ENCODE measurements at regions not wholly inside any gene's neighbourhood (a gene's known extent, or its start where the extent isn't known, plus 50 kb on each side); places are given as distances from the start of the nearest gene placed in this dataset.
"Not testable (repeated sequence)": the region's sequence is repeated elsewhere in the genome, so short reads cannot be mapped to it uniquely, and the experiment has no call there.

DNA sequence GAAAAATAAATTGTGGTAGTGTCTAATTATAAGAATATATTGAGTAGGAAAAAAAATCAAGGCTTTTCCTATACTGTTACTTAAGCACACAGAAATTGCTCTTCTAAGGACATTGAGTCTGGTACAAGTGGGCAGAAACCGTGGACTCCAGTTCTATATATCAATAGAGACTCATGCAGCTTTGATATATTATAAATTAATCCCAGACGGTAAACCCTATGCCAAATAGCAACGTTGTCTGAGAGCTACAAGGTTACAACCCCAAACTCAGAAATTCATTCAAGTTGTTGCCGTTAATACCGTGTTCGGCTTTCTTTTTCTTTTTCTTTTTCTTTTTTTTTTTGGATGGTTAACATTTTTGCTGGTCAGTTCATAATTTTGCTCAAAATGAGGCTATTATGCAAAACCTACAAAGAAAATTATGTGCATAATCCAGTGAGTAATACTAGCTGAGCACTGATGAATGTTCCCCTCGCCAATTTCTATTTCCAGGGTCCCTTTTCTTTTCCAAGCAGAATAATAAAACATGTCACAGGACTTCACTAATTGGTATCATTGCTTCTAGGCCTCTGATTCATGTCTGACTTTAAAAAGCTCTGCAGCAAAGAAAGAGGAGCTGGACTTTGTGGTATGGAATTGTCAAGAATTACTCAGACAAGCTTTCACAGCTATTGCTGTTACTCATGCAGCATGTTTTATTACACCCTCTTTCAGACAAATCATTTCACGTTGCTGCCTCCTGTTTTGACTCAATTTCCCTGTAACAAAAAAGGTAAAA lies 737.7 kb downstream of the NLGN4X start:
- no peak for DNase-seq

DNA sequence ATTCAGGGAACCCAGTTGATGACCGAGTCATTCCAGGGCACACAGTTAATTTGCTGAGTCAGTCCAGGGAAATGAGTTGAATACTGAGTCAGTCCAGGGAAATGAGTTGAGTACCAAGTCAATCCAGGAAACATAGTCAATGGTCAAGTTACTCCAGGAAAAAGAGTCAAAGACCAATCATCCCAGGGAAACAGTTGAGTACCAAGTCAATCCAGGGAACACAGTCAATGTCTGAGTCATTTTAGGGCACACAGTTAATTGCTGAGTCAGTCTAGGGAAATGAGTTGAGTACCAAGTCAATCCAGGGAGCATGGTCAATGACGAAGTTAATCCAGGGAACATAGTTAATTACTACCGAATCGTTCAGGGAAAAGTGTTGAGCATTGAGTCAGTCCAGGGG lies 754.4 kb downstream of the NLGN4X start:
- DNase-seq = no peak

DNA sequence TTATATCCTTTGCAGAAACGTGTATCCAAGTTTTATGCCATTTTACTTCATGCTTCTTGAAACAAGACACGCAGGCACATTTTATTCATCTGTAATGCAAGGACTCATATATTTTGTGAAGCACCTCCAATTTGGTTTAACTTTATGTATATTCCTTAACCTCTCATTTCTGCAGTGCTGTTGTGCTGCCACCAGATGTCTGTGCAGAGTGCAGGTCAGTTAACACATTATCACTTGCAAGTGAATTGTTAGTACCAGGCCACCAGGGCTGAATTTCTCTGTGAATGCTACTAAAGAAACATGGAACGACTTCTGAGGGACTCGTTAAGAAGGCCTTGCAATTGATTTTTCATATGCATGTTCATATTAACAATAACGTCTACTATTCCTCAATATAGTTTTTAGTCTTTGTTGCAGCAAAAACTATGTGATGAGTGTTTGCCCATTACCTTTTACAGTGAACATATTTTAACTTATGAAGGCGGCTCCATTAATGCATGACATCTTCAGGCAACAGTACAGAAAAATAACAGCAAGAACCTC lies 770.3 kb downstream of the NLGN4X start:
- no peak for DNase-seq

DNA sequence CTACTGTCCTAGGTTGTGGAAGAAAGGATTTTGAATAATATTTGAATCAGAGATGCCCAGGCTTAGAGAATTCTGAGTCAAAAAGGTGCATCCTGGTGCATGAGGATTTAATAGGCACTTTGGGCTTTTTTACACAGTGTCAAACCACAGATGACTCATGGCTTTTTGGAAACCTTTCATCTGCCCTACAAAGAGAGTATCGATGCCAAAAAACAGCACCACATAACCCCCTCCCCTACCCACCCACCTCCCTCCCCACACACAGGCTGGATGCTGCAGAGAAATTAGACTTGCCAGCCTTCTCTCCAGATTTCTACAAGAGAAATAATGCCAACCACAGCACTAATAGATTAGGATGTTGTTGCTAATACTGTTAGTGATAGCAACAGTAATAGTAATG lies 779.3 kb downstream of the NLGN4X start:
- DNase-seq = no peak

DNA sequence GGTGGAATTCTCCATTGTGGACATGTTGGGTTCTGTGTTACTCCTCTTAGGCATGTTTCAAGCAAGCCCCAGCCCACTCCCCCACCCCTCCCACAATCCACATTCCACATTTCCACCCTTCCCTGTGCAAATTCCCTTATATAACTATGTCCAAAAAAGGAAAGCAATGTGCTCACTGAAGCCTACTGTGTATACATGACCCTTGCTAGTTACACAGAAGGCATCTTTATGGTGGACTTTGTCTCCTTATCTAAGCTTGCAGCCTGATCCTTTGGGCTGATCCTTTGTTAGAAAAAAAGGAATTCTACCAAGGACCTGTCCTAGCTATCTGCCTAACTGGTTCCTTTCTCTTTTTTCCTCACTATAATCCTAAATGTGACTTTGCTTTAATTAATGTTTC lies 796.8 kb downstream of the NLGN4X start:
- DNase-seq = no peak

DNA sequence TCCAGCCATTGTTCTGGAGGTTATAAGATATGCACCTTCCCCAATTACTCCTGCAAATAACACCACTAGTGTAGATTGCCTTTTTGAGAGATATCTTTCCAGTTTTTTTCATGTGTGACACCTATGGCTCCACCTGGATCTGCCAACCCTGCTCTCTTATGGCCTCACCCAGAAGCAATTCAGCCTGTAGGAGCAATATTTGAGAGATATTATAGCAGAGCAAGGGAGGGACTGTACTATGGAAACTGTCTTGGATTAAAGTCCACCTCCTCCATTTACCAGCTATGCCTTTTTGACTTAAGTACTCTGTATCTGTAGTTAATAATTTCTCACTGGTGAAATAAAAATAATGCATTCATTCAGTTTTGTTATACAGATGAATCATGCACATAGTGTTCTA lies 803.5 kb downstream of the NLGN4X start:
- no peak for DNase-seq

DNA sequence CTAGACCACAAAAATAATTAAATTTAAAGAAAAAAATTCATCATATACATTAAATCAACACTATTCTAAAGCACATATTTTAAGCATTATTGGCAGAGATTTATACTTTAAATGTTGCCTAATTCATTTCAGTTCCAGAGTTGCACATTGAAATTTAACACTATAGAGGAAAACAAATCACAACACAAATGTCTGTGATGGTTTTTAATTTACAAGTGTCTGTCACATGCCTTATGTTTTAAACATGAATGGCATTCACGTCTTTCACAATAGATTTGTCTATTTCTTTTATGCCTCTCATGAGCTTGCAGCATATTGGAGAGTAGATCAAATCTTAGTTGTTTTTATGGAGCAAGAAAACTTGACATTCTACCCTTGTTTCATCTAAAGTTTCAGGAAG lies 811.3 kb downstream of the NLGN4X start:
- DNase-seq = no peak

DNA sequence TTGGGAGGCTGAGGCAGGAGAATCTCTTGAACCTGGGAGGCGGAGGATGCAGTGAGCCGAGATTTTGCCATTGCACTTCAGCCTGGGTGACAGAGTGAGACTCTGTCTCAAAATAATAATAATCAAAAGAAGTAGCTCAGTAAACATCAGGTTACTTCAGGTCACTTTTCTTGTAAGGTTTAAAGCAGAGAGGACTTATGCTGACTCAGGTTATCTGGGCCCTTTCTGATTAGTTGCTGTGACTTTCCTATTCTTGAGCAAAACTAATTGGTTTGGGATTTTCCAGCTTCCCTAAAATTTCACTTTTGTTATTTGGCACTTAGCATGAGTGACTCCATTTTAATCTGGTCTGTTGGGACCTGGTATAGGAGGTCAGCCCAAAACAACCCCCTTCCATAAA lies 812.9 kb downstream of the NLGN4X start:
- no peak for DNase-seq

DNA sequence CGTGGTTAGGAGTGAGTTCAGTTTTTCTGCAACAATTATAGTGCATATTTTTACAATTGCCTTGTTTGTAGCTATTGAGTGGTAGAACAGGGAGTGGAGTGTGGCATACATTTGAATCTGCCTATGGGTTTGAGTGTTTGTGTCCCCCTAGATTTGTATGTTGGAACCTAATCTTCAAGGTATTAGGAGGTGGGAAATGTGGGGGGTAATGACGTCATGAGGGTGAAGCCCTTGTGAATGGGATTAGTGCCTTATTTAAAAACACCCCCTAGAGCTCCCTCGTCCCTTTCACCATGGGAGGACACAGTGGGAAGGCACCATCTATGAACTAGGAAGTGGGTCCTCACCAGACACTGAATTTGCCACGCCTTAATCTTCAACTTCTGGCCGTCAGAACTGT lies 819.6 kb downstream of the NLGN4X start:
- no peak for DNase-seq

DNA sequence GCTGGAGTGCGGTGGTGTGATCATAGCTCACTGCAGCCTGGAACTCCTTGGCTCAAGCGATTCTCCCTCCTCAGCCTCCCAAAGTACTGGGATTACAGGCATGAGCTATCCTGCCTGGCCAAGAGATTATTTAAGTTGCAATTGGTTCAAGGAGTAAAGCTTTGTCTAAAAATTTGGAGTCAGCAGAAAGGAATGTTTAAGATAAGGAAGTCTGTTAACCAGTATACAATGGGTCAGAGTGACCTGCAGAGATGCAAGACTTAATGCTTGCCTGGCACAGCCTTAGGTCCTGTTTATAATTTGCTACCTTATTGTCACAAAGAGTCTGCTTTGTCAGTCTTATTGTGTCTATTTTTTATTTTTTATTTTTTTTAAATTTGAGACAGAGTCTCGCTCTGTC lies 826.2 kb downstream of the NLGN4X start:
- no peak for DNase-seq

DNA sequence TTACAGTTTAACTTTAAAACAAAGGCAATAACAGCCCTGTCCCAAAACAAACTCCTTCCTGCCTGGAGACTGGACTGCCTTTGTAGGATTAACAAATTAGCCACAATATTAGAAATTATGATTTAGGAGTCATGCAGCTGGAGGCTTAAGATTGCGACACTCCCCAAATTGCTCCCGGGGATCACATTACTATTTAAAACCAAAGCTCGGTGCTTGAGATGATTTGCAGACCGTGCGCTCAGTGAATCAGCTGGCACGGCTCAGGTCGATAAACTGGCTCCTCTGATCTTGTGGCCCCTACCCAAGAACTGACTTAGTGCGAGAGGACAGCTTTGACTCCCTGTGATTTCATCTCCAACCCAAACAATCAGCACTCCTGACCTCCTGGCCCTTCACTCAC lies 829.3 kb downstream of the NLGN4X start:
- no peak for DNase-seq

DNA sequence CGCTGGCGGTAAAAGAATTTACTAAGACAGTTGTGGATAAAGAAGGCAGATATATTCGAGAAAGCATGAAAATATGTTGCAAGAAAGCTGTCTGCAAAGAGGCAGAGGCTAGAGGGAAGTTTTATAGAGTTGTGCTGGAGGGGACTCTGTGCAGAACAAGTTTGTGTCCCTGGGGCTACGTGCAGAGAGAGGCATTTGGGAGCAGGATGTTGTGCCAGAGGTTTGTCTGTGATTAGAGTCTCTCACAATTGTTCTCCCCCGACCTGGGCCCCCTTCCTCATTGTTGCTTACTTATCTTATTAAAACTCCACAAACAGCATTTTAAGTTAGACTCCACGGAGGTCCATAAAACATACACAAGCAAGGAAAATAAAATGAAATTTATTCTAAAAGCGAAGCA lies 831.3 kb downstream of the NLGN4X start:
- no peak for DNase-seq

DNA sequence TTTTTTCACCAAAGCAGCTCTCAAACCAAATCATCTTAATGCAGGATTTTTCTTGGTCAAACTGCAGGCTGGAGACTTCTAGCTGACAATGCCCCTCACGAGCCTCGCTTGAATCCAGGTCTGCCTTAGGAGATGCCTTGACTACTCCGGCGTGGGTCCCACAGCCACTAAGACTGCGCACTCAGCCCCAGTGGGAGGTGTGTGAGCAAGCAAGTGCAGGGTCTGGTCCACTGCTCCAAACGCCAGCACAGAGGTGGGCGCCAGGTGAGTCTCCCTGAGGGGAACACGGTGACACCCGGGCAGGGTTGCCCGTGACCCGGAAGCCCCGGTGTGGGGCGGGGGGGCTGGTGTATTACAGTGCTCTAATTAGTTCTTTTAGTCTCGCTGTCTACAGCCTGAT lies 838.3 kb downstream of the NLGN4X start:
- no peak for DNase-seq

DNA sequence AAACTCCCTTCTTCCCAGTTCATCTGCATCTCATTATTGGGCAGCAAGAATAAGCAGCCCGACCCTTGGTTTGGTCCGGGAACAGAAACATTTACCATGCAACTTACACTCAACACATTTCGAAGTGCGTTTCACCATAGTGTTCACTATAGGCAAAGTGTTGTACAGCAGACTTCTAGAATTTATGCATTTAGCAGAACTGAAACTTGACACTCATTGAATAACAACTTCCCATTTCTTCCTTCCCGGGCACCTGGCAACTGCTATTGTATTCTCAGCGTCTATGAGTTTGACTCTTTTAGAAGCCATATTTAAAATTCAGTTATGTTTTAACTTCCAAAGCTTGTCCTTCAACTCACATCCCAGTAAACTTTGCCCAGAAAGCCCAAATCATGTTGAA lies 840.6 kb downstream of the NLGN4X start:
- DNase-seq = no peak

DNA sequence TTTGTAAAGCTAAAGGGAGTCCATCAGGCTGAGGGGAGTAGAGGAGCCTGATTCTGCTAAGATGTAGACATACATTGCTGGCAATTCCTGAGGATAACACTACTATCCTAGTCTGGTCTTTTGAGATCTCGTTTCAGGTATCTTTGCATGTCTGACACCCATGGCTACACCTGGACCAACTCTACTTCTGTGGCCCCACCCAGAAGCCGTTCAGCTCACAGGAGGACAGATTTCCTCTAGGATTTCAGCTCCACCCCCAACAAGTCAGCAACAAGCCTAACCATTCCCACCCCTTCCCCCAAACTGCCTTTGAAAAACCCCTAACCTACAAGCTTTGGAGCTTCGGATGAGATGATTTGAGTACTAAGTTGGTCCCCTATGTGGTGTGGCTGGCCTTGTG lies 848.2 kb downstream of the NLGN4X start:
- no peak for DNase-seq

DNA sequence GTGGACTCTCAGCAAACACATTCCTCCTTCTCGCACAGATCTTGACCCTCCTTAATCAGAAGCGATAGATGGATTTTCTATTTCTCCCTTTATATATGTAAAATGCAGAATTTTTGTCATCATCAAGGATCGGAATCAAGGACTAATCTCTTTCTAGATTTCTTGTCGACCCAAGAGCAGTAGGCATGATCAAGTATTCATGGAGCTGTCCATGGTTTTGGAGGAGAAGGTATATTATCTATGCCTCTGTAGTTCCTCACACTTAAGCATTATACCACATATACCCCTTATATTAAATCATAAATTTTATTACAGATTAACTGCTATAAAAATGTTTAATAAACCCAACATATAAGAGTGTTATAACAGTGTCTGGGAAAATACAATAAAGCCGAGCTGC lies 886.8 kb downstream of the NLGN4X start:
- DNase-seq = no peak

DNA sequence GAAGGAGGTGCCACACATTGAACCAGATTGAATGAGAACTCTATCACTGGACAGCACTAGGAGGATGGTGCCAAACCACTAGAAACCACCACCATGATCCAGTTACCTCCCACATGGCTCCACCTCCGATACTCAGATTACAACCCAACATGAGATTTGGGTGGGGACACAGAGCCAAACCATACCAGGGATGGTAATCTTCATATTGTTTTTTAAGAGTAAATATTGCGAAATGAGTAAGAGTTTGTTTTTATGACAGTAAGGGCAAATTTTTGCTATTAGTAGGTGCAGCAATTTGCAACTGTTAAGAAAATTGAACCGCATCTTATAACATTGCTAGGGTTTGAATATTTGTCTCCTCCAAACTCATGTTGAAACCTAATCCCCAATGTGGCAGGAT lies 891.5 kb downstream of the NLGN4X start:
- no peak for DNase-seq

DNA sequence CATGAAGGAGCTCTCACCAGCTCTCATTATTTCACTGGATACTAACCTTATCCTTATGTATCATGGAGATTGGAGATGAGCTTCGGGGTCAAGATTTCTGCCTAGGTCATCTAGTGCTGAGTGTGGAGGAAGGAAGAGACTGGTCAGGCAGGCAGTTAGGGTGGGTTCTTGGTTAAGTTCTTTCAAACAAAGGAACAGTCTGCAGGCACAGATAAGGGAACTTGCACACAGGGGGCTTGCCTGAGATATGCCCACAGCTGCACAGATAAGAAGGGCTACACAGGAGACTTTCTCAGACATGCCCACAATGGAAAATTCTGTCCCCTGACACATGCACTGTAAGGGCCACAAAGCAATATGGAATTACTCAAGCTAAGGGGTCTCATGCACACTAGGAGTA lies 904.1 kb downstream of the NLGN4X start:
- no peak for DNase-seq

DNA sequence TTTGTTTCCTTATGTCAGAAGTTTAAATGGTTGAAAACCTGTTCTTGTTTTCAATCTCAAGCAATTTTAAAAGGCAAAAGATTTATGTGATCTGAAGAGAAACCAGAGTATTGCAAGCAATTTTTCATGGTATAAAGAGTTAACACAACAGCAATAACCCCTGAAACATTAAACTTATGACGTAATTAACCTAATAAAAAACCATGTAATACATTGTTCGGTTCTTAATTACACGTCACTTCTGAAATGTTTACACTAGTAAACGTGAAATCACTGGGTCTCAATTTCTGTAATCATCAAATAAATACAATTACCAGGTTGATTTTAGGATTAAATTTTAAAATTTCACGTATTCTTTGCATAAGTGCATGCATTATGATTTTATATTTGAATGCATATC lies 914.5 kb downstream of the NLGN4X start:
- no peak for DNase-seq

DNA sequence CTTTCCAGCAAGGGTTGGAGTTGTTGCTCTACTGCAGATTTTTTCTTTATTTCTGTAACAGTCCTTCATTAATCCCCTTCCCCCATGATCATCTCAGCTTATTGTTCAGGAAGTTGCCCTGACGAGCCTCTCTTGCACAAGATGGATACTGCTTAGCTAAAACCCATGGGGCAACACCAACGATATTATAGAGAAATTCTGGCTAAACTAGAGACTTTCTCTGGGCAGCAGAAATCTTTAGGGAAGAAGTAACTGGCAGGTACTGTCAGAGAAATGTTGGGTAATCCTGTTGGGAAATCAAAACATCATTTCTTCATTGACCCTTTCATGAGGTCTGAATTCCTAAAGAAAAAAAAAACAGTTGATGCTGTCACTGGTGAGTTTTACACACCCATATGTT lies 921.3 kb downstream of the NLGN4X start:
- no peak for DNase-seq

DNA sequence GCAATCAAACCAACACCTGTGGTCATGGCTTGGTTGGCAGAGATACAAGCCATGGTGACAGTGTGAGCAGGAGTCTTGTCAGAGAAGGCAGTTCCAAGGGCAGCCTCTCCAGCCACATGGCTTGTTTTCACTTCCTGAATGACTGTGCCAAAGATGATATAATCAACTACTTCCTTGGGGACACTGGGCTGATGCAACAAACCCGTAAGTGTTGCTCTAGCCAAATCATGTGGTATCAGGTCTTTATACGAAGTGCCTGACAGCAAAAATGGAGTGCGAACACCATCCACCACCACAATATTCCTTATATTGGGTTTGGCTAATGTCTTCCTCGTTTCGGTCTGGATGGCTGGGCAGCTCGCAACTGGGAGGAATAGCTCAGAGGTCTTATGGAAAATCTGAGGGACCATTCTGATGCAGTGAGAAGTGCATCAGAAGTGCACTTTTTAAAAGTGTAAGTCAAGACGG lies 922.0 kb downstream of the NLGN4X start:
- DNase-seq = no peak

DNA sequence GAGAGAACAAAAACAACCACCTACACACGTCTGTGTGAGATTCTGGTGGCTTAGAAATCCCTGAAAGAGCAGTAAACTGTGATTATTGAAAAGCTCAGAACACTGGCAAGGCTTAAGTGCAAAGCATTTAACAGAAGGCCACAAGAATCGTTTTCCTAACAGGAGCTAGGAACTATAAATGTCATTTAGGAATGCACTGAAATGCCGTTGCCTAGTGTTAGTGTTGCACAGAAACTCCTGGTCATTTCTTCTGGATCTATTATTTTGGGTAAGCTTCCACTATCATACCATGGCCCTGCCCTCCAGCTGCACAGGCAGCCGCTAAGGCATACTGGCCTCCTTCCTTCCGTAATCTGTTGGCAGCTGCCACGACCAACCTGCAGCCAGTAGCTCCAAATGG lies 923.2 kb downstream of the NLGN4X start:
- no peak for DNase-seq

DNA sequence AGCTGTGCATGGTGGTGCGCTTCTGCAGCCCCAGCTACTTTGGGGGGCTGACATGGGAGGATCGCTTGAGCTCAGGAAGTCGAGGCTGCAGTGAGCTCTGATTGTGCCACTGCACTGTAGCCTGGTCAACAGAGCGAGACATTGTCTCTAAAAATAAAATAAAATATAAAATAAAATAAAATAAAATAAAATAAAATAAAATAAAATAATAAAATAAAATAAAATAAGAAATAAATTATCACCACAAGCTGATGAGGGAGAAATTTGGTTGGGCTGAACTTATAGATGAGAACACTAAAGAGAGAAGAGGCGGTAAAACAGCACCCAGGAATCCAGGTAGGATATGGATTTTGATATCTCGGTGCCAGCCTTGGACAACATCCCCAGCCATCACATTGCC lies 933.7 kb downstream of the NLGN4X start:
- no peak for DNase-seq

DNA sequence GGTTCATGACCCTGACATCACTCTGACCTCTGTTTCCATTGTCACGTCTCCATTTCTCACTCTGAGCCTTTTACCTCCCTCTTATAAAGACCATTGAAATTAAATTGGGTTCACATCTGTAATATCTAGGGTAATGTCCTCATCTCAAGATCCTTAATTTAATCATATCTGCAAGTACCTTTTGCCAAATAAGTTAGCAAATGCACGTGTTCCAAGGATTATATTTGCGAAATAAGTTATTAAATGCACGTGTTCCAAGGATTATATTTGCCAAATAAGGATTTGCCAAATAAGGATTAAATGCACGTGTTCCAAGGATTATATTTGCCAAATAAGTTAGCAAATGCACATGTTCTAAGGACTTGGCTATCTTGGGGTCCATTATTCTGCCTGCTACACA lies 938.0 kb downstream of the NLGN4X start:
- no peak for DNase-seq

DNA sequence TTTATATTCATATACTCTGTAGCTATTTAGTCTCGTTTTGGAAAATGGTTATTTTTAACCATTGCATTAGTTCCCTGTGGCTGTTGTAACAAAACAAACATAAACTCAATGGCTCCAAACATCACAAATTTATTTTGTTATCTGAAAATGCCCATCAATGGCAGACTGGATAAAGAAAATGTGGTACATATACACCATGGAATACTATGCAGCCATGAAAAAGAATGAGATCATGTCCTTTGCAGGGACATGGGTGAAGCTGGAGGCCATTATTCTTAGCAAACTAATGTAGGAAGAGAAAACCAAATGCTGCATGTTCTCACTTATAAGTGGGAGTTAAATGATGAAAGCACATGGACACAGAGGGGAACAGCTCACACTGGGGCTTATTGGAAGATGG lies 938.7 kb downstream of the NLGN4X start:
- not testable (repeated sequence) for DNase-seq

All from CD4-positive, alpha-beta T cell treated with Interleukin-4 for 1 hour (primary cell).